Naive thymus-derived CD4-positive, alpha-beta T cell (primary cell): ENCODE measurements at regions not wholly inside any gene's neighbourhood (a gene's known extent, or its start where the extent isn't known, plus 50 kb on each side); places are given as distances from the start of the nearest gene placed in this dataset.
"Not testable (repeated sequence)": the region's sequence is repeated elsewhere in the genome, so short reads cannot be mapped to it uniquely, and the experiment has no call there.

ENCODE experiments used
- ATAC-seq: fragments of 150-1000 bp; cut with Tn5 transposase; 2 replicates; pipeline ENCODE4 v1.10.0; 2021; ENCODE audit warnings: mild to moderate bottlenecking, moderate library complexity
- CTCF ChIA-PET: fragments of 350-600 bp; sonication (Branson Sonifier 250); formaldehyde crosslinking; loops from one replicate; lab custom pipeline; 2021; ENCODE audit warnings: antibody characterized with exemption; lab: Charles Lee
- POLR2A ChIA-PET: fragments of 350-600 bp; sonication (Branson Sonifier 250); formaldehyde crosslinking; loops from one replicate; lab custom pipeline; 2021; ENCODE audit warnings: antibody characterized with exemption, inconsistent platforms; lab: Charles Lee
- DNase-seq, 9 donors: peaks; one replicate each; pipeline versions ENCODE4 v3.0.0 to v3.0.0-alpha.2; 2020 to 2022; ENCODE audit warnings: mixed read lengths in 1 of 9
- H3K27ac ChIP-seq: one replicate; pipeline ENCODE4 v1.7.0; 2013; ENCODE audit warnings: mild to moderate bottlenecking, low read depth, low read length, moderate library complexity
- H3K27me3 ChIP-seq, 2 donors: one replicate each; pipeline ENCODE4 v1.7.0; 2013; ENCODE audit warnings: low read length in 2 of 2, mild to moderate bottlenecking in 2 of 2, moderate library complexity in 2 of 2; ENCODE audit not compliant: control insufficient read depth in 2 of 2, insufficient read depth in 2 of 2
- H3K36me3 ChIP-seq, 3 experiments: 1 replicate in 2 of 3; 2 replicates in 1 of 3; pipeline ENCODE4 v1.7.0; 2013; ENCODE audit warnings: low read length in 3 of 3, mild to moderate bottlenecking in 3 of 3, moderate library complexity in 1 of 3; ENCODE audit not compliant: insufficient read depth in 3 of 3, control insufficient read depth in 2 of 3
- H3K4me1 ChIP-seq, 2 donors: one replicate each; pipeline ENCODE4 v1.7.0; 2013; ENCODE audit warnings: low read length in 2 of 2, mild to moderate bottlenecking in 2 of 2, moderate library complexity in 1 of 2; ENCODE audit not compliant: control insufficient read depth in 2 of 2, insufficient read depth in 2 of 2
- H3K4me3 ChIP-seq: 2 replicates; pipeline ENCODE4 v1.7.0; 2013; ENCODE audit warnings: mild to moderate bottlenecking, low read length
- H3K9me3 ChIP-seq, 3 experiments: 1 replicate in 2 of 3; 2 replicates in 1 of 3; pipeline ENCODE4 v1.7.0; 2013; ENCODE audit warnings: low read length in 3 of 3; ENCODE audit not compliant: control insufficient read depth in 2 of 3
- H3K27ac Mint-ChIP-seq, 9 donors: one replicate each; pipeline ENCODE4 v1.8.0; 2020 to 2022; ENCODE audit warnings: mixed read lengths in 9 of 9, mild to moderate bottlenecking in 8 of 9, moderate library complexity in 5 of 9, inconsistent platforms in 2 of 9
- H3K27me3 Mint-ChIP-seq, 5 donors: one replicate each; pipeline ENCODE4 v1.8.0; 2021 to 2022; ENCODE audit warnings: mixed read lengths in 5 of 5, mild to moderate bottlenecking in 1 of 5
- H3K36me3 Mint-ChIP-seq, 5 donors: one replicate each; pipeline ENCODE4 v1.8.0; 2020 to 2022; ENCODE audit warnings: mixed read lengths in 5 of 5, mild to moderate bottlenecking in 3 of 5, inconsistent platforms in 1 of 5
- H3K4me1 Mint-ChIP-seq, 7 donors: one replicate each; pipeline ENCODE4 v1.8.0; 2020 to 2022; ENCODE audit warnings: mixed read lengths in 7 of 7, mild to moderate bottlenecking in 3 of 7, inconsistent platforms in 1 of 7
- H3K4me3 Mint-ChIP-seq, 10 donors: one replicate each; pipeline ENCODE4 v1.8.0; 2020 to 2022; ENCODE audit warnings: mild to moderate bottlenecking in 10 of 10, mixed read lengths in 10 of 10, moderate library complexity in 6 of 10, inconsistent platforms in 2 of 10
- H3K9me3 Mint-ChIP-seq, 11 donors: one replicate each; pipeline ENCODE4 v1.8.0; 2020 to 2022; ENCODE audit warnings: mixed read lengths in 11 of 11, mild to moderate bottlenecking in 4 of 11, inconsistent platforms in 1 of 11, moderate library complexity in 1 of 11
- intact Hi-C, 2 donors: fragments of 100-400 bp; cut with micrococcal nuclease; formaldehyde crosslinking; loops; one replicate each; pipeline ENCODE4 v1.15.1; 2023

DNA sequence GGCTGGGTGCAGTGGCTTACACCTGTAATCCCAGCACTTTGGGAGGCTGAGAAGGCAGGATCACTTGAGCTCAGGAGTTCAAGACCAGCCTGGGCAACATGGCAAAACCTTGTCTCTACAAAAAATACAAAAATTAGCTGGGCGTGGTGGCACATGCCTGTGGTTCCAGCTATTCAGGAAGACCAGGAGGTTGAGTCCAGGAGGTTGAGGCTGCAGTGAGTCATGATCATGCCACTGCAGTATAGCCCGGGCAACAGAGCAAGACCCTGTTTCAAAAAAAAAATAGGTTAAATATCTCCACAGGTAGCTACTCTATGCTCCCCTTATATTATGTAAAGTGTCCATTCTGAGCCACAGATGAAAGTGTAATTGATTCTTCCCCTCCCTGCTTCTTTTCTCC, 89.3 kb upstream of the MYO3A start:
- H3K4me3 Mint-ChIP-seq, POLR2A ChIA-PET, intact Hi-C loops, H3K9me3 Mint-ChIP-seq, ATAC-seq, H3K27ac ChIP-seq, DNase-seq, H3K9me3 ChIP-seq, H3K27ac Mint-ChIP-seq, H3K36me3 ChIP-seq, H3K27me3 ChIP-seq, H3K4me1 Mint-ChIP-seq, H3K4me1 ChIP-seq, CTCF ChIA-PET, H3K4me3 ChIP-seq, H3K36me3 Mint-ChIP-seq: not testable (repeated sequence)
- peaks cover 0 to 13% (median 9%) of the 10 kb centered on the region in 5 donors for H3K27me3 Mint-ChIP-seq

DNA sequence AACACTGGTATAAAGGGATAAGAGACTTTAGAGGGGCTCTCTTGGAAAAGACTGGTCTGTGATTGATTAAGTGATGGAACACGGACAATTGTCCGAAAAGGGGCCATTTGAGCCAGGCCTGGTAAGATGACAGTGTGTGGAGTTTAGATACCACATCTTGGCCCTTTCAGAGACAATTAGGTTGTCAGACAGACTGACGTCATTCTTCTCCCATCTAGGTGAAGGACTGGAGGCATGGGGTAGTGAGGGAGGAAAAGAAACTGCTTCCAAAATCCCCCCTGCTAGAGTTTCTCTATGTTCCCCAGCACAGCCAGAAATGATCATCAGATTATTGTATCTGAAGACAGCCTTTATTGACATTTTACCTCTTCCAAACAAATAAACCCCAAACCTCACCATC, 84.8 kb upstream of the MYO3A start:
- Mint-ChIP-seq H3K9me3 (peaks cover 0 to 8% (median 0%) of the 10 kb centered on the region in 11 donors), H3K36me3 (peaks cover 0 to 7% (median 0%) of the 10 kb centered on the region in 5 donors), H3K27ac (no peak overlapping the region), H3K4me3 (no peak overlapping the region), H3K4me1 (no peaks in the 10 kb centered on the region), H3K27me3 (peaks cover 0 to 33% (median 30%) of the 10 kb centered on the region in 5 donors)
- H3K9me3 ChIP-seq: no peaks in the 10 kb centered on the region
- no peaks in the 10 kb centered on the region for H3K36me3 ChIP-seq
- H3K27ac ChIP-seq: no peak overlapping the region
- no peaks in the 10 kb centered on the region for H3K27me3 ChIP-seq
- ChIA-PET POLR2A (no interaction called here), CTCF (no interaction called here)
- DNase-seq (no peak), ATAC-seq (no peak)
- intact Hi-C loops: no loop called here
- no peak overlapping the region for H3K4me3 ChIP-seq
- no peaks in the 10 kb centered on the region for H3K4me1 ChIP-seq

- Mint-ChIP-seq H3K4me1 (no peaks in the 10 kb centered on the region), H3K36me3 (peaks cover 0 to 7% (median 0%) of the 10 kb centered on the region in 5 donors), H3K4me3 (no peak overlapping the region), H3K27me3 (peaks cover 0 to 37% (median 33%) of the 10 kb centered on the region in 5 donors), H3K27ac (no peak overlapping the region), H3K9me3 (peaks cover 0 to 8% (median 0%) of the 10 kb centered on the region in 11 donors)
- Histone ChIP-seq H3K4me3 (no peak overlapping the region), H3K27me3 (no peaks in the 10 kb centered on the region), H3K9me3 (no peaks in the 10 kb centered on the region), H3K27ac (no peak overlapping the region), H3K4me1 (no peaks in the 10 kb centered on the region), H3K36me3 (no peaks in the 10 kb centered on the region)
- POLR2A ChIA-PET: no interaction called here
- intact Hi-C loops: no loop called here
- CTCF ChIA-PET: no interaction called here
- ATAC-seq (no peak), DNase-seq (no peak)
These were observed 84.0 kb upstream of the MYO3A start for GRCh38 chr10:25849988-25850387.

GRCh38 chr10:25851548-25851947, 82.5 kb upstream of the MYO3A start:
- H3K4me1 ChIP-seq: no peaks in the 10 kb centered on the region
- no peaks in the 10 kb centered on the region for H3K27me3 ChIP-seq
- Mint-ChIP-seq H3K27ac (no peak overlapping the region), H3K4me3 (no peak overlapping the region), H3K9me3 (peaks cover 0 to 8% (median 0%) of the 10 kb centered on the region in 11 donors), H3K27me3 (peaks cover 0 to 41% (median 32%) of the 10 kb centered on the region in 5 donors), H3K36me3 (peaks cover 0 to 7% (median 0%) of the 10 kb centered on the region in 5 donors), H3K4me1 (no peaks in the 10 kb centered on the region)
- ATAC-seq: no peak
- no peaks in the 10 kb centered on the region for H3K9me3 ChIP-seq
- H3K4me3 ChIP-seq: no peak overlapping the region
- DNase-seq: no peak
- CTCF ChIA-PET: no interaction called here
- POLR2A ChIA-PET: no interaction called here
- H3K36me3 ChIP-seq: no peaks in the 10 kb centered on the region
- no peak overlapping the region for H3K27ac ChIP-seq
- intact Hi-C loops: no loop called here

- ChIA-PET CTCF (no interaction called here), POLR2A (no interaction called here)
- H3K9me3 Mint-ChIP-seq: peaks cover 0 to 8% (median 0%) of the 10 kb centered on the region in 11 donors
- no peaks in the 10 kb centered on the region for H3K9me3 ChIP-seq
- no peaks in the 10 kb centered on the region for H3K4me1 ChIP-seq
- ATAC-seq: no peak
- no peak overlapping the region for H3K27ac Mint-ChIP-seq
- no peaks in the 10 kb centered on the region for H3K36me3 ChIP-seq
- H3K4me1 Mint-ChIP-seq: no peaks in the 10 kb centered on the region
- H3K36me3 Mint-ChIP-seq: peaks cover 0 to 7% (median 0%) of the 10 kb centered on the region in 5 donors
- peaks cover 0 to 45% (median 32%) of the 10 kb centered on the region in 5 donors for H3K27me3 Mint-ChIP-seq
- H3K27me3 ChIP-seq: no peaks in the 10 kb centered on the region
- H3K27ac ChIP-seq: no peak overlapping the region
- intact Hi-C loops: no loop called here
- no peak overlapping the region for H3K4me3 ChIP-seq
- no peak for DNase-seq
- no peak overlapping the region for H3K4me3 Mint-ChIP-seq
These were observed 81.6 kb upstream of the MYO3A start for GRCh38 chr10:25852364-25852941.

DNA sequence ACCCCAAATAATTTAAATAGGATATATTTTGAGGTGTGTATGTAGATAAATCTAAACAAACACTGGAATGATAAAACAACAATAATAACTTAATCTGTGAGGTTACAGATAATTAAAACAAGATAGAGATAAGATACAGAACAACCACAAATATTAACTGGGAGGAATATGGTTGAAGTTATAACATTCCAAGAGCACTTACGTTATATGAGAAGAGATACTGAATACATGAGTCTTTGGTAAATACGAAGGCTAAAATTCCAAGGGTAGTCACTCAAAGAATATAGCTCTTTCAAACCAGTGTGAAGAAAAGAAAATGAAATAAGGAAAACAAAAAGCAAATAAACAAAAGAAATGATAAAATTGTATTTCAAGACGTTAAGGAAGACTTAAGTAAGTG, 76.0 kb upstream of the MYO3A start:
- H3K27me3 ChIP-seq: no peaks in the 10 kb centered on the region
- no peak overlapping the region for H3K27ac ChIP-seq
- ATAC-seq (no peak), DNase-seq (no peak)
- Mint-ChIP-seq H3K27ac (no peak overlapping the region), H3K9me3 (peaks cover 0 to 7% (median 0%) of the 10 kb centered on the region in 11 donors), H3K4me3 (no peak overlapping the region), H3K36me3 (no peaks in the 10 kb centered on the region), H3K4me1 (no peaks in the 10 kb centered on the region), H3K27me3 (peaks cover 0 to 27% (median 17%) of the 10 kb centered on the region in 5 donors)
- intact Hi-C loops: no loop called here
- POLR2A ChIA-PET: no interaction called here
- H3K4me3 ChIP-seq: no peak overlapping the region
- H3K36me3 ChIP-seq: no peaks in the 10 kb centered on the region
- H3K4me1 ChIP-seq: no peaks in the 10 kb centered on the region
- CTCF ChIA-PET: no interaction called here
- no peaks in the 10 kb centered on the region for H3K9me3 ChIP-seq

GRCh38 chr10:25865267-25865666, 68.8 kb upstream of the MYO3A start:
- peaks cover 0 to 7% (median 0%) of the 10 kb centered on the region in 5 donors for H3K27me3 Mint-ChIP-seq
- intact Hi-C loops: no loop called here
- no peaks in the 10 kb centered on the region for H3K36me3 Mint-ChIP-seq
- no peaks in the 10 kb centered on the region for H3K27me3 ChIP-seq
- ATAC-seq (no peak), DNase-seq (no peak)
- H3K4me1 ChIP-seq: no peaks in the 10 kb centered on the region
- H3K4me3 ChIP-seq: no peak overlapping the region
- H3K9me3 ChIP-seq: no peaks in the 10 kb centered on the region
- no peaks in the 10 kb centered on the region for H3K36me3 ChIP-seq
- no peak overlapping the region for H3K4me3 Mint-ChIP-seq
- CTCF ChIA-PET: interaction anchor here (1.0 kb wide), 1 partner anchor 10 kb away, joined by 3 read pairs; no protein-coding TSS in a partner anchor
- H3K9me3 Mint-ChIP-seq: peaks cover 0 to 15% (median 3%) of the 10 kb centered on the region in 11 donors
- POLR2A ChIA-PET: no interaction called here
- H3K4me1 Mint-ChIP-seq: no peaks in the 10 kb centered on the region
- H3K27ac ChIP-seq: no peak overlapping the region
- H3K27ac Mint-ChIP-seq: no peak overlapping the region
